ENCODE measurements at regions not wholly inside any gene's neighbourhood (a gene's known extent, or its start where the extent isn't known, plus 50 kb on each side); places are given as distances from the start of the nearest gene placed in this dataset.
"Not testable (repeated sequence)": the region's sequence is repeated elsewhere in the genome, so short reads cannot be mapped to it uniquely, and the experiment has no call there.

DNA sequence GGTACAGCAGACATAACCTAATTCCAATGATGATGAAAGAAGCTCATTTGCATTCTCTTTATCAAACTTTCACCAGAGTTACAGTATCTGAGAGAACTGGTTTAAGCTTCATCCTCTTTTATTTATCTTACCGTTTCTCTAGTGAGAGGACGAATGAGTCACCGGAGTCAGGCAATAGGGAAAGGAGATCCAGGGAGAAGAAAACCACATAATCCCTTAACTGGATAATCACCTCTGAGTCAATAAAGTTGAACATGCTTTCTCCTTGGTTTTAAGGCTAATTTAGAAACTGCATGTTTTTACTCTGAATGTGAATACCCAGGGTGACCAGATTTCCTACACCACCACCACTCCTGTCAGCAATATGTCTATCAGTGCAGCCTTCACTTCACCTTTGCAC, 313.7 kb upstream of the TBX18 start:
- no peak for DNase-seq (ENCODE audit: low read depth)

DNA sequence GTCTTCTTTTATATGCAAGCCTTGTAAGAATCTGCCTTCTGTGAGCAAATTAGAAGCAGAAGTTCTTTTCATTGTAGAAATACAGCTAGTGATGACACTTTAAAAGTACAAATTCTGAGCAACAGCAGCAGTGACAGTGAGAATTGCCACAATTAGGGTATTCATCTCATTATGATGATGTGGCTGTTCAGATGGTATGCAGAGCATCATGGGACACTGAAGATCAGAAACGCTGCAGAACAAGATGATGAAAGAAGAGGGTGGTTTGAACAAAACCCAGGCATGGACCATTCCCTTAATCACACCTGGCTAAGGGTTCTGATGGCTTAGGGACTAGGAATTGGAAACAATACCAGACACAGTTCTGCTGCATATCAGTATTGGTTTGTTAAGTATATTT, 312.7 kb upstream of the TBX18 start:
- no peak for DNase-seq (ENCODE audit: low read depth)

DNA sequence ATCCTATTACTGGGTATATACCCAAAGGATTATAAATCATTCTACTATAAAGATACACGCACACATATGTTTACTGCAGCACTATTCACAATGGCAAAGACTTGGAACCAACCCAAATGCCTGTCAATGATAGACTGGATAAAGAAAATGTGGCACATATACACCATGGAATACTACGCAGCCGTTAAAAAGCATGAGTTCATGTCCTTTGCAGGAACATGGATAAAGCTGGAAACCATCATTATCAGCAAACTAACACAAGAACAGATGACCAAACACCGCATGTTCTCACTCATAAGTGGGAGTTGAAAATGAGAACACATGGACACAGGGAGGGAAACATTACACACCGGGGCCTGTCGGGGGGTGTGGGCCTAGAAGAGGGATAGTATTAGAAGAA, 307.4 kb upstream of the TBX18 start:
- not testable (repeated sequence) for DNase-seq (ENCODE audit: low read depth)

DNA sequence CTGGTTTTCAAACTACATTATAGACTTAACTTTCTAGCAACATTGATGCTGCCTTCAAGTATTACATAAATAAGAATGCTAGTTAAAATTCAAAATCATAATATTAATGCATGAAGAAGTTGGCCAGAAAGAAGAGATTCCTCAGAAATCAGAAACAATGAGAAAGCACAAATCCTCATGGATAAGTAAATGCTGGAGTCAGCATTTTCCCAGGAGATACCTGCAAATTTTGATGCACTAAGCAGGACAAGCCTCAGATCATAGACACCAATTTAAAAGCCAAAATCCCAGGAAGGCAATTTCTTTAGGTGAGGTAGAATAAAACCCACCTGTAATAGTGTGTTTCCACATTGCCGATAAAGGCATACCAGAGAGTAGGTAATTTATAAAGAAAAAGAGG, 305.2 kb upstream of the TBX18 start:
- no peak for DNase-seq (ENCODE audit: low read depth)

DNA sequence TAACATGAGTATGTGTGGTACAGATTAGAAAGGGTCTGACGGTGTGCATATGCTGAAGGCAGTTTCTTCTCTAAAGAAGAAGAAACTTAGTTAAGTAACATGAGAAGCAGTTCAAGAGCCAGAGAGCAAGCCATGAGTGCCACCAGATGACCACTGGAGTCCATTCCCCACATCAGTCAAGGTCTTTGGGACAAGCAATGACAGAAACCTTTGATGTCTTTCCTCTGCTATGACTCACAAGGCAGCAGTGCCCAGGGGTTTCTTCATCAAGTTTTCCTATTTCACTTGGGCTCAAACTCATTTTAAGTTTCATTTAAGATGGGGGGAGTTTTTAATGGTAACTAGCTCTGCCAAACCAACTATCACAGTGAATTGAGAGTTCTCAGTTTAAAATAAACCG, 303.8 kb upstream of the TBX18 start:
- DNase-seq (ENCODE audit: low read depth), result no peak

DNA sequence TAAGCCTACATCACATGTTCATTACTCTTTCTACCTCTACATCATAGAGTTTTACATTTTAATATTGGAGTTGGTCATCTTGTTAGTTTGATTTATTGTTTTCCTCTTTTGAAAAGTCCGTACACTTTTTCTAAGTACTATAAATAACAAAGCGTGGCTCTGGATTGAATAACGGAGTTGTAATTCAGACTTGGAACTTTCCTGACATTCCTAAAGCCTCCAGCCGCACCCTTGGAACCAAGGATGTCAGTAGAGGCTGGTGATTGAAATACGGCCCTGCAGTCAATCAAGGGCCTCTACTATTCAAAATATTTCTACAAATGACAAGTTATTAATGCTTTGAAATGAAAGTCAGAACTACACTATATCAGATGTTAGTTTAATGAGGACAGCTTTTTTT, 301.9 kb upstream of the TBX18 start:
- DNase-seq (ENCODE audit: low read depth), result no peak

GRCh38 chr6:85065831-85066230, 301.4 kb upstream of the TBX18 start:
- DNase-seq (ENCODE audit: low read depth), result no peak

GRCh38 chr6:85063611-85064010, 299.2 kb upstream of the TBX18 start:
- no peak for DNase-seq (ENCODE audit: low read depth)

- DNase-seq (ENCODE audit: low read depth), result no peak
These were observed 298.5 kb upstream of the TBX18 start for GRCh38 chr6:85062884-85063283.

DNA sequence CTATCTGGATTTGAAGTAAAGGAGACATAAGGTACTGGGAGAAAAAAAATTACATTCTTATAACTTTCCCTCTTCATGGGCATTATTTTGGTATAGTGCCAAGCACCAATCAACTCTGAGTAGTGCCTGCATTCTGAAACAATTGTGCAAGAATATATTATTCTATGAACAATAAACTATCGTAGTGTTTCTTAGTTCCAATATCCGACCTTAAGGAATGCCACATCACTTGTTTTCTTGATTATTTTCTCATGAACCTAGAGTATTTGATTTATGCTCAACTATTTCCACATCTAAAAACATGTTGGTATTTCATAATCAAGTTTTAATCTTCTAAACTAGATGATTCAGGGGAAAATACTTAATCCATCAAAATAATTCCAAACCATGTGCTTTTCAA, 294.4 kb upstream of the TBX18 start:
- DNase-seq (ENCODE audit: low read depth), result no peak

DNA sequence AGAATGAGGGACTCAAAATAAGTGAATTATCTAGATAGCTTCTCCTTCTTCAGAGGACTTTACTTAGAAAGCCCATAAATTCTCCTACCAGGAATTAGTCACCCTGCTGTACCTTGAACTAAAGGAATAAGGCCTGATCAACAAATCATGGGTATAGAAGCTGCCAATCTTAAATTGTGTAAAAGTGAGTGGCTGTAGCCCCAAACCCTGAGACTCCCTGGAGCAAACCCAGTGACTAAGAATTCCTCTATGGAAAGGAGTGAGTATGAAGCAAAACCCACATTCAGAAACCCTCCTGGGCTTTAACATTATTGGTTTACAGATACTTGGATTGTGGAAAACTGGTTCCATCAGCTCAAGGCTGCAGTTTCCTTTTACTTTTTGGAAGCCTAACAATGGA, 285.8 kb upstream of the TBX18 start:
- no peak for DNase-seq (ENCODE audit: low read depth)

- no peak for DNase-seq (ENCODE audit: low read depth)
These were observed 284.9 kb upstream of the TBX18 start for GRCh38 chr6:85049282-85049681.

GRCh38 chr6:85047818-85048217, 283.4 kb upstream of the TBX18 start:
- no peak for DNase-seq (ENCODE audit: low read depth)

GRCh38 chr6:85045767-85046166, 281.4 kb upstream of the TBX18 start:
- DNase-seq (ENCODE audit: low read depth), result not testable (repeated sequence)

DNA sequence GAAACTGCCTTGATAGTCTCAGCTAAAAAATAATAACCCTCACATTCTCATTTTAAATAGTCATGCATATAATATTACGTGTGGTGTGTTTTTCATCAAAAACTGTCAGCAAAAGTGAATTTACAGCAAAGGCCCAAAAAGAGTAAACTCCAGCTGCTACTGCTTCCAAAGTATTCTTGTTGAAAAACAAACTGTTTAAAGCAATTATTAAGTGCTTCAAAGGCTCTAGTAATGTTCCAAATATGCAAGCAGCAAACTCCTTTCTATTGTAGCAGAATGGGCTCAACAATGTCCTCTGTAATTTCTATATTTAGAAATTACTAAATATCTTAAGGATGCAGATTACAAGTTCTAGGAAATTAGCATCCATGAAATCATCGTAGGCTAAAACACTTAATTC, 280.0 kb upstream of the TBX18 start:
- no peak for DNase-seq (ENCODE audit: low read depth)

DNA sequence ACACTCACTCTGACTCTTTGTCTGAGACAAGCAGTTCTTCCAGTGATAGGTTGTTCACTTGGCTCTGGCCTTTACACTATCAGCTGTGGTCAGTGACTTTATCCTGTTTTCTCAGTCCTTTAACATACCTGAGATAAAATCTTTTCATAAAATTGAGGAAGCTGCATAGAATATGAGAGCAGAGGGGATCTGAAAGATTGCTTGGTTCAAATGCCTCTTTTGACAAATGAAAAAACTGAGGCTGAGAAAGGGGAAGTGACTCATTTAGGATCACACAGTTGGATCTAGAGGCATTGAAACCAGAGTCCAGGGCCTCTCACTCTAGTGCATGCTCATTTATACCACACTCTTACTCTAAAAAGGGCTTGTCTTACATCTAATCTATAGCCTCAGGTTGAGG, 277.0 kb upstream of the TBX18 start:
- DNase-seq (ENCODE audit: low read depth), result no peak

- no peak for DNase-seq (ENCODE audit: low read depth)
These were observed 272.8 kb upstream of the TBX18 start for GRCh38 chr6:85037221-85037620.

DNA sequence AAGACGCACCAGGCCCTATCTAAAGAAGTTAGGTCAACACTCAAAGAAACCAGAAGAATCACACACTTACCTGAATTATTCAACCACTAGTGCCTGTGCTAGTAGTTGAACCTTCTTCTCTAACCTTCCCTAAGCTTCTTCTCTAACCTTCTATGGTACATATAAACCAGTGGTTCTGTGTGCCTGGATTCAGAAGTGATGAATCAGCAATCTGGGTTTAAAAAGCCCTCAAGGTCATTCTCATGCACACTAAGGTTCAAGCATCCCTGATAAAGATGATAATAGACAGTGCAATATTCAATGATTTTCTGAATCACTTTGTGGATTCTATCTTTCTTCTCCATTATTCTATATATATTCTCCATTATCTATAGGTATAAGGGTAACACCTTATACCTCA, 271.4 kb upstream of the TBX18 start:
- DNase-seq (ENCODE audit: low read depth), result no peak

DNA sequence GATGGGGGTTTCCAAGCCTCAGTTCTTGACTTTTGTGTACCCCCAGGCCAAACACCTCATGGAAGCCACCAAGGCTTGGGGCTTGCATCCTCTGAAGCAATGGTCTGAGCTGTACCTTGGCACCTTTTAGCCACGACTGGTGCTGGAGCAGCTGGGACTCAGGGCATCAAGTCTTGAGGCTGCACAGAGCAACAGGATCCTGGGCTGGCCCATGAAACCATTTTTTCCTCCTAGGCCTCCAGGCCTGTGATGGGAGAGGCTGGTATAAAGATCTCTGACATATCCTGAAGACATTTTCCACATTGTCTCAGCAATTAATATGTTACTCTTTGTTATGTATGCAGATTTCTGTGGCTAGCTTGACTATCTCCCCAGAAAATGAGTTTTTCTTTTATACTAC, 269.1 kb upstream of the TBX18 start:
- DNase-seq (ENCODE audit: low read depth), result no peak

- DNase-seq (ENCODE audit: low read depth), result no peak
These were observed 261.6 kb upstream of the TBX18 start for GRCh38 chr6:85026021-85026420.

- no peak for DNase-seq (ENCODE audit: low read depth)
These were observed 259.3 kb upstream of the TBX18 start for GRCh38 chr6:85023721-85024120.

GRCh38 chr6:85017352-85017751, 253.0 kb upstream of the TBX18 start:
- no peak for DNase-seq (ENCODE audit: low read depth)

GRCh38 chr6:85016726-85017125, 252.3 kb upstream of the TBX18 start:
- no peak for DNase-seq (ENCODE audit: low read depth)

GRCh38 chr6:85015396-85015990, 251.1 kb upstream of the TBX18 start:
- DNase-seq (ENCODE audit: low read depth), result no peak

DNA sequence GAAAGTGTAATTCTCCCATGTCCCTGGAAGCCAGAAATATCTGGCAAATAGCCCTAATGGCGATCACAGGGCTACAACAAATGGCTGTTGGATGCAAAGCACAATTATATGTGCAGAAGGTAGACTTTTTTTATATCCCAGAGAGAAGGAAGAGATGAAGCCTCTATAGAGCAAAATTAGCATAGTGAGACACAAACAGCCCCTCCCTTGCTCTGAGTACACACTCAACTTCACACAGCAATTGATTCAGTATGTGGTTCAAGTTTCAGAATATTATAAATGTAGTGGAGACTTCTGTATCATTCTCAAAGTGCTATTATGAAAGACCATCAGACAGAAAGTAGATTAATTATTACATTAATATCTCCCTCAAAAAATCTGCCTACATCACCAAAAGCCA, 246.5 kb upstream of the TBX18 start:
- no peak for DNase-seq (ENCODE audit: low read depth)

Measured in activated T-cell treated with anti-CD3 and anti-CD28 coated beads for 24 hours (primary cell).